ENCODE measurements at regions not wholly inside any gene's neighbourhood (a gene's known extent, or its start where the extent isn't known, plus 50 kb on each side); places are given as distances from the start of the nearest gene placed in this dataset.

DNA sequence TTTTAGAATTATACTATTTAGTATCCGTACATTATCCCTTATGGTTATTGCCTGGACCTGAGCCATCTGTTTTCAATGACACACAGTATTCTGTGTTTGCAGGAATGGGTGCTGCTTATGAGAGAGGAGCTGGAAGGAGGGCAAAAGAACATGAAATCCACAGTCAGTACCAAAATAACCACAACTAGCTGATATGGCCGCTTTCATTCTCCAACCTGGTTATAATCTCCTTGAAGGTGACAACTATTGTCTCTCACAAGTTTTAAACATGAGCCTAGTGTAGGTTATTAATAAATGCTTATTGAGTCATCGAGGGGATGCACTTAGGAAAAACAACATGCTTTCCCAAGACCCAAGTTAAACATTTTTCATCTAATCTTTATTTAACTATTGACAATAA is 356.6 kb downstream of the BMP2 start:
- TF ChIP-seq, protein P1, sequence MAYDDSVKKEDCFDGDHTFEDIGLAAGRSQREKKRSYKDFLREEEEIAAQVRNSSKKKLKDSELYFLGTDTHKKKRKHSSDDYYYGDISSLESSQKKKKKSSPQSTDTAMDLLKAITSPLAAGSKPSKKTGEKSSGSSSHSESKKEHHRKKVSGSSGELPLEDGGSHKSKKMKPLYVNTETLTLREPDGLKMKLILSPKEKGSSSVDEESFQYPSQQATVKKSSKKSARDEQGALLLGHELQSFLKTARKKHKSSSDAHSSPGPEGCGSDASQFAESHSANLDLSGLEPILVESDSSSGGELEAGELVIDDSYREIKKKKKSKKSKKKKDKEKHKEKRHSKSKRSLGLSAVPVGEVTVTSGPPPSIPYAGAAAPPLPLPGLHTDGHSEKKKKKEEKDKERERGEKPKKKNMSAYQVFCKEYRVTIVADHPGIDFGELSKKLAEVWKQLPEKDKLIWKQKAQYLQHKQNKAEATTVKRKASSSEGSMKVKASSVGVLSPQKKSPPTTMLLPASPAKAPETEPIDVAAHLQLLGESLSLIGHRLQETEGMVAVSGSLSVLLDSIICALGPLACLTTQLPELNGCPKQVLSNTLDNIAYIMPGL (CRISPR knock-in tag; IDR thresholded peaks at IDR 0.05; ENCODE audit: borderline replicate concordance): no peak
- TF ChIP-seq, protein P2, sequence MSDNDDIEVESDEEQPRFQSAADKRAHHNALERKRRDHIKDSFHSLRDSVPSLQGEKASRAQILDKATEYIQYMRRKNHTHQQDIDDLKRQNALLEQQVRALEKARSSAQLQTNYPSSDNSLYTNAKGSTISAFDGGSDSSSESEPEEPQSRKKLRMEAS (IDR thresholded peaks at IDR 0.05): no peak
- TF ChIP-seq, protein P3, sequence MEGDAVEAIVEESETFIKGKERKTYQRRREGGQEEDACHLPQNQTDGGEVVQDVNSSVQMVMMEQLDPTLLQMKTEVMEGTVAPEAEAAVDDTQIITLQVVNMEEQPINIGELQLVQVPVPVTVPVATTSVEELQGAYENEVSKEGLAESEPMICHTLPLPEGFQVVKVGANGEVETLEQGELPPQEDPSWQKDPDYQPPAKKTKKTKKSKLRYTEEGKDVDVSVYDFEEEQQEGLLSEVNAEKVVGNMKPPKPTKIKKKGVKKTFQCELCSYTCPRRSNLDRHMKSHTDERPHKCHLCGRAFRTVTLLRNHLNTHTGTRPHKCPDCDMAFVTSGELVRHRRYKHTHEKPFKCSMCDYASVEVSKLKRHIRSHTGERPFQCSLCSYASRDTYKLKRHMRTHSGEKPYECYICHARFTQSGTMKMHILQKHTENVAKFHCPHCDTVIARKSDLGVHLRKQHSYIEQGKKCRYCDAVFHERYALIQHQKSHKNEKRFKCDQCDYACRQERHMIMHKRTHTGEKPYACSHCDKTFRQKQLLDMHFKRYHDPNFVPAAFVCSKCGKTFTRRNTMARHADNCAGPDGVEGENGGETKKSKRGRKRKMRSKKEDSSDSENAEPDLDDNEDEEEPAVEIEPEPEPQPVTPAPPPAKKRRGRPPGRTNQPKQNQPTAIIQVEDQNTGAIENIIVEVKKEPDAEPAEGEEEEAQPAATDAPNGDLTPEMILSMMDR (IDR thresholded peaks at IDR 0.05): no peak
- TF ChIP-seq, protein P4, sequence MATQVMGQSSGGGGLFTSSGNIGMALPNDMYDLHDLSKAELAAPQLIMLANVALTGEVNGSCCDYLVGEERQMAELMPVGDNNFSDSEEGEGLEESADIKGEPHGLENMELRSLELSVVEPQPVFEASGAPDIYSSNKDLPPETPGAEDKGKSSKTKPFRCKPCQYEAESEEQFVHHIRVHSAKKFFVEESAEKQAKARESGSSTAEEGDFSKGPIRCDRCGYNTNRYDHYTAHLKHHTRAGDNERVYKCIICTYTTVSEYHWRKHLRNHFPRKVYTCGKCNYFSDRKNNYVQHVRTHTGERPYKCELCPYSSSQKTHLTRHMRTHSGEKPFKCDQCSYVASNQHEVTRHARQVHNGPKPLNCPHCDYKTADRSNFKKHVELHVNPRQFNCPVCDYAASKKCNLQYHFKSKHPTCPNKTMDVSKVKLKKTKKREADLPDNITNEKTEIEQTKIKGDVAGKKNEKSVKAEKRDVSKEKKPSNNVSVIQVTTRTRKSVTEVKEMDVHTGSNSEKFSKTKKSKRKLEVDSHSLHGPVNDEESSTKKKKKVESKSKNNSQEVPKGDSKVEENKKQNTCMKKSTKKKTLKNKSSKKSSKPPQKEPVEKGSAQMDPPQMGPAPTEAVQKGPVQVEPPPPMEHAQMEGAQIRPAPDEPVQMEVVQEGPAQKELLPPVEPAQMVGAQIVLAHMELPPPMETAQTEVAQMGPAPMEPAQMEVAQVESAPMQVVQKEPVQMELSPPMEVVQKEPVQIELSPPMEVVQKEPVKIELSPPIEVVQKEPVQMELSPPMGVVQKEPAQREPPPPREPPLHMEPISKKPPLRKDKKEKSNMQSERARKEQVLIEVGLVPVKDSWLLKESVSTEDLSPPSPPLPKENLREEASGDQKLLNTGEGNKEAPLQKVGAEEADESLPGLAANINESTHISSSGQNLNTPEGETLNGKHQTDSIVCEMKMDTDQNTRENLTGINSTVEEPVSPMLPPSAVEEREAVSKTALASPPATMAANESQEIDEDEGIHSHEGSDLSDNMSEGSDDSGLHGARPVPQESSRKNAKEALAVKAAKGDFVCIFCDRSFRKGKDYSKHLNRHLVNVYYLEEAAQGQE (IDR thresholded peaks at IDR 0.05): no peak
- TF ChIP-seq POLR2A (IDR thresholded peaks at IDR 0.05; ENCODE audit: low read length) (no peak), KDM1A (IDR thresholded peaks at IDR 0.05; ENCODE audit: low read depth) (no peak), HDAC2 (IDR thresholded peaks at IDR 0.05) (no peak), SMC3 (IDR thresholded peaks at IDR 0.05) (no peak), FOSB (CRISPR knock-in tag; IDR thresholded peaks at IDR 0.05) (no peak)

Data from A549 (cell line).